ENCODE measurements at regions not wholly inside any gene's neighbourhood (a gene's known extent, or its start where the extent isn't known, plus 50 kb on each side); places are given as distances from the start of the nearest gene placed in this dataset.

GRCh38 chr9:26231391-26231790 lies 553.1 kb upstream of the TUSC1 start:
- TF ChIP-seq EZH2 (IDR thresholded peaks at IDR 0.05; ENCODE audit: borderline replicate concordance, low read length) (no peak), CTCF (IDR thresholded peaks at IDR 0.05; ENCODE audit: low read length) (no peak)
